Endothelial cell of umbilical vein (primary cell): ENCODE measurements at regions not wholly inside any gene's neighbourhood (a gene's known extent, or its start where the extent isn't known, plus 50 kb on each side); places are given as distances from the start of the nearest gene placed in this dataset.

Experiments used
- BruUV-seq: library from RNA; stranded (reverse); fragments of 400-500 nt; replicated peaks from 2 replicates; lab custom pipeline; 2021; lab: Mats Ljungman, UMichigan
- CTCF ChIA-PET: fragments of 300-600, 350-600 bp; sonication (Branson Sonifier 250); formaldehyde crosslinking; loops from one replicate; lab custom pipeline; 2021; ENCODE audit warnings: antibody characterized with exemption, inconsistent platforms; lab: Charles Lee
- POLR2A ChIA-PET: fragments of 300-600, 350-600 bp; sonication (Branson Sonifier 250); formaldehyde crosslinking; loops from one replicate; lab custom pipeline; 2021; ENCODE audit warnings: antibody characterized with exemption, inconsistent platforms; lab: Charles Lee
- DNase-seq: peaks from one replicate; pipeline ENCODE4 v3.0.0-alpha.2; 2011; ENCODE audit warnings: low read depth, low spot score
- FAIRE-seq: peaks from 2 replicates; lab custom pipeline; 2011; peaks lifted over from hg19 to GRCh38; lab: Jason Lieb, UNC
- H2AFZ ChIP-seq: 2 replicates; pipeline ENCODE4 v1.6.0; 2012; ENCODE audit warnings: low read depth, low read length, control low read depth, inconsistent platforms
- H3K27ac ChIP-seq: 2 replicates; pipeline ENCODE4 v1.5.1; 2011; ENCODE audit warnings: low read depth, mild to moderate bottlenecking, control low read depth, low read length, moderate library complexity; ENCODE audit not compliant: insufficient read depth
- H3K27me3 ChIP-seq, 2 experiments: 2 replicates each; pipeline versions ENCODE4 v1.6.0 to v1.6.1; 2011; ENCODE audit warnings: low read length in 2 of 2, mixed read lengths in 1 of 2; ENCODE audit not compliant: control insufficient read depth in 2 of 2, insufficient read depth in 2 of 2
- H3K36me3 ChIP-seq, 2 experiments: 2 replicates in 1 of 2; 3 replicates in 1 of 2; pipeline ENCODE4 v1.5.1; 2011; ENCODE audit warnings: low read length in 2 of 2, mild to moderate bottlenecking in 1 of 2, moderate library complexity in 1 of 2; ENCODE audit not compliant: control insufficient read depth in 2 of 2, insufficient read depth in 2 of 2; ENCODE audit errors: extremely low read depth in 1 of 2
- H3K4me1 ChIP-seq: 3 replicates; pipeline ENCODE4 v1.5.1; 2011; ENCODE audit warnings: mild to moderate bottlenecking, low read length; ENCODE audit not compliant: control insufficient read depth, insufficient read depth; ENCODE audit errors: extremely low read depth
- H3K4me2 ChIP-seq: 2 replicates; pipeline ENCODE4 v1.6.1; 2011; ENCODE audit warnings: low read length, control low read depth, mixed read lengths; ENCODE audit not compliant: insufficient read depth
- H3K4me3 ChIP-seq, 3 experiments: fragments of 200-600 bp in 1 of 3; sonication (generic), shearing (Covaris generic) in 1 of 3; replicated peaks in 1 of 3; 2 replicates each; pipeline ENCODE4 v1.5.1; 2011 to 2016; ENCODE audit warnings: control low read depth in 3 of 3, low read length in 3 of 3, mild to moderate bottlenecking in 2 of 3, inconsistent platforms in 1 of 3, low read depth in 1 of 3, moderate library complexity in 1 of 3; ENCODE audit not compliant: insufficient read depth in 1 of 3
- H3K79me2 ChIP-seq: 2 replicates; pipeline ENCODE4 v1.6.0; 2012; ENCODE audit warnings: low read length, inconsistent platforms; ENCODE audit not compliant: control insufficient read depth, insufficient read depth
- H3K9ac ChIP-seq: replicated peaks from 2 replicates; pipeline ENCODE3; 2011; ENCODE audit warnings: low read length, control low read depth; ENCODE audit not compliant: insufficient read depth; ENCODE audit errors: extremely low read depth
- H3K9me1 ChIP-seq: replicated peaks from 3 replicates; pipeline ENCODE4 v1.6.0; 2011; ENCODE audit warnings: mild to moderate bottlenecking, low read length; ENCODE audit not compliant: control insufficient read depth, insufficient read depth; ENCODE audit errors: extremely low read depth
- H3K9me3 ChIP-seq: replicated peaks from 2 replicates; pipeline ENCODE4 v1.5.1; 2012; ENCODE audit warnings: low read length, inconsistent platforms; ENCODE audit not compliant: control insufficient read depth, insufficient read depth
- H4K20me1 ChIP-seq: replicated peaks from 2 replicates; pipeline ENCODE3; 2011; ENCODE audit warnings: mild to moderate bottlenecking, low read length; ENCODE audit not compliant: control insufficient read depth, insufficient read depth; ENCODE audit errors: extremely low read depth
- CTCF ChIP-seq, 2 donors: IDR thresholded peaks; 1 replicate in 1 of 2; 2 replicates in 1 of 2; pipeline ENCODE4 v1.5.1; 2011; ENCODE audit warnings: low read length in 2 of 2, mild to moderate bottlenecking in 2 of 2, moderate library complexity in 2 of 2, control low read depth in 1 of 2, inconsistent platforms in 1 of 2, low read depth in 1 of 2; ENCODE audit not compliant: insufficient read depth in 1 of 2; ENCODE audit errors: extremely low read depth in 1 of 2
- FOS ChIP-seq: IDR thresholded peaks from 2 replicates; pipeline ENCODE4 v1.6.1; 2011; ENCODE audit warnings: mild to moderate bottlenecking, low read length, moderate library complexity, borderline replicate concordance; ENCODE audit not compliant: insufficient read depth
- GATA2 ChIP-seq: IDR thresholded peaks from 2 replicates; pipeline ENCODE4 v1.7.0; 2011; ENCODE audit warnings: low read depth, mild to moderate bottlenecking, moderate library complexity, mixed read lengths, low read length; ENCODE audit not compliant: insufficient read length, insufficient read depth
- JUN ChIP-seq: IDR thresholded peaks from 2 replicates; pipeline ENCODE4 v1.6.1; 2011; ENCODE audit warnings: borderline replicate concordance, low read depth; ENCODE audit not compliant: insufficient read length, insufficient read depth
- MAX ChIP-seq: IDR thresholded peaks from 2 replicates; pipeline ENCODE4 v1.6.1; 2011; ENCODE audit not compliant: insufficient read depth, insufficient read length
- MYC ChIP-seq: IDR thresholded peaks from one replicate; pipeline ENCODE4 v1.6.1; 2011; ENCODE audit warnings: mild to moderate bottlenecking, low read depth, low read length
- POLR2A ChIP-seq: IDR thresholded peaks from 2 replicates; pipeline ENCODE4 v1.6.1; 2012; ENCODE audit warnings: low read depth, mild to moderate bottlenecking, control low read depth, low read length
- POLR2AphosphoS5 ChIP-seq: IDR thresholded peaks from 2 replicates; pipeline ENCODE4 v1.6.1; 2012; ENCODE audit warnings: low read depth, mild to moderate bottlenecking, control low read depth, low read length, moderate library complexity; ENCODE audit not compliant: insufficient read depth
- dilution Hi-C: fragments of 300-500 bp; cut with MboI; formaldehyde crosslinking; loops from one replicate; pipeline ENCODE4 v1.15.0; 2019; ENCODE audit warnings: low sequenced_read_pairs; ENCODE audit not compliant: extremely low pct_ligation_motif_present
- intact Hi-C: fragments of 100-400 bp; cut with micrococcal nuclease; formaldehyde crosslinking; loops from one replicate; pipeline ENCODE4 v1.10.0; 2022

- H3K4me2 ChIP-seq = no peak overlapping the region
- FAIRE-seq = no peak
- no peak overlapping the region for H2AFZ ChIP-seq
- no peaks in the 10 kb centered on the region for H3K79me2 ChIP-seq
- no peaks in the 10 kb centered on the region for H4K20me1 ChIP-seq
- DNase-seq = no peak
- ChIA-PET POLR2A (no interaction called here), CTCF (no interaction called here)
- H3K27ac ChIP-seq = no peak overlapping the region
- intact Hi-C loops (no loop called here), dilution Hi-C loops (no loop called here)
- no peak overlapping the region for H3K9ac ChIP-seq
- peaks cover 3% of the 10 kb centered on the region for H3K9me3 ChIP-seq
- TF ChIP-seq GATA2 (no peak), POLR2AphosphoS5 (no peak), FOS (no peak), JUN (no peak), MYC (no peak), CTCF (IDR thresholded peaks at IDR 0.05; ENCODE audit: extremely low read depth in 1 of 2, insufficient read depth in 1 of 2, low read depth in 1 of 2, low read length in 2 of 2) (no peak), MAX (no peak), POLR2A (no peak)
- no peaks in the 10 kb centered on the region for H3K36me3 ChIP-seq
- H3K4me1 ChIP-seq = no peaks in the 10 kb centered on the region
- BruUV-seq = no TSS peak
- H3K9me1 ChIP-seq = no peaks in the 10 kb centered on the region
- H3K27me3 ChIP-seq = no peaks in the 10 kb centered on the region
- H3K4me3 ChIP-seq = no peak overlapping the region
Measured at GRCh38 chr3:83426300-83426699, 1532.5 kb upstream of the CADM2 start.
